Neural cell (in vitro differentiated cells): ENCODE measurements at regions not wholly inside any gene's neighbourhood (a gene's known extent, or its start where the extent isn't known, plus 50 kb on each side); places are given as distances from the start of the nearest gene placed in this dataset.

ENCODE experiments used
- CTCF ChIP-seq: fragments of 450-650 bp; IDR thresholded peaks from 2 replicates; pipeline ENCODE4 v1.5.1; 2014; ENCODE audit warnings: antibody characterized with exemption, mild to moderate bottlenecking, moderate library complexity; ENCODE audit not compliant: poor library complexity, severe bottlenecking
- EZH2 ChIP-seq: fragments of 200-600, 300-800 bp; shearing (Covaris generic), sonication (generic); IDR thresholded peaks from 2 replicates; pipeline ENCODE4 v1.6.1; 2014; ENCODE audit warnings: antibody characterized with exemption, low read length, borderline replicate concordance, mild to moderate bottlenecking; ENCODE audit not compliant: insufficient read depth, poor library complexity, severe bottlenecking

- TF ChIP-seq CTCF = no peak
- TF ChIP-seq EZH2 = no peak
Measured at GRCh38 chr14:66351310-66351709, 134.9 kb upstream of the CCDC196 start.
